Transverse colon (tissue), 4 donors: ENCODE measurements at regions not wholly inside any gene's neighbourhood (a gene's known extent, or its start where the extent isn't known, plus 50 kb on each side); places are given as distances from the start of the nearest gene placed in this dataset.

ENCODE experiments used
- DNase-seq: peaks from one replicate; pipeline ENCODE4 v3.0.0-alpha.2; 2019
- H3K27ac ChIP-seq, 4 donors: fragments of 200-600 bp; sonication (generic); 2 replicates each; pipeline ENCODE4 v1.5.1; 2016 to 2018; ENCODE audit warnings: inconsistent platforms in 4 of 4
- H3K27me3 ChIP-seq: fragments of 200-600 bp; sonication (generic); 2 replicates; pipeline ENCODE4 v1.5.1; 2017; ENCODE audit warnings: inconsistent platforms
- H3K36me3 ChIP-seq, 4 donors: fragments of 200-600 bp; sonication (generic); 2 replicates each; pipeline ENCODE4 v1.5.1; 2017 to 2019; ENCODE audit warnings: inconsistent platforms in 4 of 4
- H3K4me1 ChIP-seq, 4 donors: fragments of 200-600 bp; sonication (generic); 2 replicates each; pipeline ENCODE4 v1.5.1; 2017 to 2020; ENCODE audit warnings: inconsistent platforms in 4 of 4
- H3K4me3 ChIP-seq, 4 donors: fragments of 200-600 bp; sonication (generic); 1 replicate in 1 of 4; 2 replicates in 3 of 4; pipeline versions ENCODE4 v1.5.1 to v1.6.1; 2017 to 2019; ENCODE audit warnings: inconsistent platforms in 4 of 4
- H3K9me3 ChIP-seq, 2 donors: fragments of 200-600 bp; sonication (generic); 2 replicates each; pipeline ENCODE4 v1.5.1; 2017 to 2019; ENCODE audit warnings: inconsistent platforms in 2 of 2
- CTCF ChIP-seq, 5 experiments: fragments of 200-600 bp in 3 of 5; fragments of 450-650 bp in 2 of 5; sonication (generic) in 3 of 5; IDR thresholded peaks; 1 replicate in 2 of 5; 2 replicates in 3 of 5; pipeline ENCODE4 v1.5.1; 2016 to 2017; ENCODE audit warnings: antibody characterized with exemption in 5 of 5, inconsistent platforms in 3 of 5, mild to moderate bottlenecking in 2 of 5, moderate library complexity in 1 of 5
- EP300 ChIP-seq: sonication (generic); formaldehyde crosslinking; IDR thresholded peaks from one replicate; pipeline ENCODE4 v1.6.1; 2017; ENCODE audit warnings: antibody characterized with exemption, low read depth
- POLR2A ChIP-seq: fragments of 450-650 bp; IDR thresholded peaks from one replicate; pipeline ENCODE4 v1.6.1; 2016; ENCODE audit warnings: antibody characterized with exemption, mild to moderate bottlenecking, moderate library complexity
- POLR2AphosphoS5 ChIP-seq, 3 donors: sonication (generic); formaldehyde crosslinking; IDR thresholded peaks; one replicate each; pipeline ENCODE4 v1.6.1; 2016; ENCODE audit warnings: antibody characterized with exemption in 3 of 3
- WGBS, 2 donors: methylation state at CpG; one replicate each; pipeline ENCODE4 v1.1.5; 2018; ENCODE audit warnings: low coverage in 1 of 2; 5-methylcytosine and 5-hydroxymethylcytosine counted together
- in situ Hi-C, 4 donors: fragments of 200-750 bp; cut with MboI; loops; one replicate each; pipeline versions ENCODE4 v1.15.0 to v1.15.1; 2017; ENCODE audit warnings: low sequenced_read_pairs in 3 of 4, low pct_ligation_motif_present in 1 of 4, low pct_unique_long_range_greater_than_20kb in 1 of 4
- intact Hi-C: fragments of 100-400 bp; cut with DNase I; formaldehyde crosslinking; loops from one replicate; pipeline ENCODE4 v1.15.1; 2023; ENCODE audit warnings: low total_unique reads

GRCh38 chr11:12611352-12611751 is 62.9 kb upstream of the TEAD1 start:
- in situ Hi-C loops (no loop called here), intact Hi-C loops (no loop called here)
- Histone ChIP-seq H3K27ac (no peak overlapping the region), H3K9me3 (peaks cover 0 to 3% of the 10 kb centered on the region in 2 donors), H3K36me3 (no peaks in the 10 kb centered on the region), H3K4me1 (no peaks in the 10 kb centered on the region), H3K4me3 (no peak overlapping the region), H3K27me3 (no peaks in the 10 kb centered on the region)
- no peak for TF ChIP-seq POLR2AphosphoS5 (IDR thresholded peaks at IDR 0.05)
- TF ChIP-seq EP300: no peak
- no peak for TF ChIP-seq POLR2A
- no peak for TF ChIP-seq CTCF (IDR thresholded peaks at IDR 0.05)
- DNase-seq: no peak

- Histone ChIP-seq H3K4me3 (no peak overlapping the region), H3K36me3 (no peaks in the 10 kb centered on the region), H3K27ac (no peak overlapping the region), H3K9me3 (no peaks in the 10 kb centered on the region), H3K4me1 (no peaks in the 10 kb centered on the region), H3K27me3 (no peaks in the 10 kb centered on the region)
- intact Hi-C loops (no loop called here), in situ Hi-C loops (no loop called here)
- 79 to 82% methylated on average over 3 of the region's 3 CpGs for WGBS, 2 donors
- DNase-seq: no peak
- TF ChIP-seq POLR2AphosphoS5 (IDR thresholded peaks at IDR 0.05) (no peak), EP300 (no peak), POLR2A (no peak), CTCF (IDR thresholded peaks at IDR 0.05) (no peak)
Observed at GRCh38 chr11:12617632-12618031, 56.6 kb upstream of the TEAD1 start.

- in situ Hi-C loops: no loop called here
- TF ChIP-seq CTCF (IDR thresholded peaks at IDR 0.05): no peak
- no peak for TF ChIP-seq POLR2A
- TF ChIP-seq EP300: no peak
- no peak for TF ChIP-seq POLR2AphosphoS5 (IDR thresholded peaks at IDR 0.05)
- H3K36me3 ChIP-seq: no peaks in the 10 kb centered on the region
- no peaks in the 10 kb centered on the region for H3K27me3 ChIP-seq
- H3K27ac ChIP-seq: no peak overlapping the region
- no peak overlapping the region for H3K4me3 ChIP-seq
- no peaks in the 10 kb centered on the region for H3K4me1 ChIP-seq
- intact Hi-C loops: no loop called here
- no peak for DNase-seq
- H3K9me3 ChIP-seq: peaks cover 5 to 8% of the 10 kb centered on the region in 2 donors
- 73% methylated on average over 2 of the region's 2 CpGs; no CpG with 5 or more reads in 1 of the 2 donors for WGBS, 2 donors
Observed at GRCh38 chr11:12618743-12619540, 55.3 kb upstream of the TEAD1 start.

GRCh38 chr11:12623869-12624268 is 50.4 kb upstream of the TEAD1 start:
- H3K27me3 ChIP-seq: no peaks in the 10 kb centered on the region
- DNase-seq: no peak
- TF ChIP-seq POLR2A (no peak), EP300 (no peak)
- 0 to 44% methylated on average over 1 of the region's 1 CpG for WGBS, 2 donors
- H3K27ac ChIP-seq: no peak overlapping the region
- H3K9me3 ChIP-seq: peaks cover 15 to 18% of the 10 kb centered on the region in 2 donors
- intact Hi-C loops: no loop called here
- in situ Hi-C loops: no loop called here
- no peaks in the 10 kb centered on the region for H3K4me1 ChIP-seq
- H3K36me3 ChIP-seq: no peaks in the 10 kb centered on the region
- no peak overlapping the region for H3K4me3 ChIP-seq
